GM12891 (cell line): ENCODE measurements at regions not wholly inside any gene's neighbourhood (a gene's known extent, or its start where the extent isn't known, plus 50 kb on each side); places are given as distances from the start of the nearest gene placed in this dataset.

Experiments used
- POLR2A ChIP-seq: IDR thresholded peaks from 2 replicates; pipeline ENCODE4 v1.6.1; 2011; ENCODE audit warnings: low read depth, low read length, control low read depth
- POLR2AphosphoS5 ChIP-seq: IDR thresholded peaks from 2 replicates; pipeline ENCODE4 v1.6.1; 2011; ENCODE audit warnings: low read depth, low read length, control low read depth

GRCh38 chr6:134472661-134473060 is 154.7 kb upstream of the SGK1 start:
- TF ChIP-seq POLR2A (no peak), POLR2AphosphoS5 (no peak)
